ENCODE measurements at regions not wholly inside any gene's neighbourhood (a gene's known extent, or its start where the extent isn't known, plus 50 kb on each side); places are given as distances from the start of the nearest gene placed in this dataset.

DNA sequence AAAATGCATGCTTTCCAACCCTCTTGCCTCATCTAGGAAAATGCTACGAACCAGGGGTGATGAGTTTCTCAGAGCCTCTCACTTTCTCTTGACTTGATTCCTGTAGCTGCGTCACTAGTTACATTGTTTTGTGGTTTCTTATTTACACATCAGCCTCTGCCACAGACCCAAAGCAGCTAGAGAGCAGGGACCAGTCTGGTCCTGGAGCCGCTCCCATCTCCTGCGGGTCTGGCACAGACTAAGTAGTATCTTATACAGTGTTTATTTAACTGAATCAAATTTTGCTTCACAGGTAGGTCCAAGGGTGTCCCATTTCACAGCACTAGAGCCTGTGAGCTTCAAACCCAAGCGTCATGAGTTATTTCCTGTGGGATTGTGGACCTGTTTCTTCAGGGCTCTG is 310.5 kb downstream of the MYCN start:
- TF ChIP-seq, protein P1, sequence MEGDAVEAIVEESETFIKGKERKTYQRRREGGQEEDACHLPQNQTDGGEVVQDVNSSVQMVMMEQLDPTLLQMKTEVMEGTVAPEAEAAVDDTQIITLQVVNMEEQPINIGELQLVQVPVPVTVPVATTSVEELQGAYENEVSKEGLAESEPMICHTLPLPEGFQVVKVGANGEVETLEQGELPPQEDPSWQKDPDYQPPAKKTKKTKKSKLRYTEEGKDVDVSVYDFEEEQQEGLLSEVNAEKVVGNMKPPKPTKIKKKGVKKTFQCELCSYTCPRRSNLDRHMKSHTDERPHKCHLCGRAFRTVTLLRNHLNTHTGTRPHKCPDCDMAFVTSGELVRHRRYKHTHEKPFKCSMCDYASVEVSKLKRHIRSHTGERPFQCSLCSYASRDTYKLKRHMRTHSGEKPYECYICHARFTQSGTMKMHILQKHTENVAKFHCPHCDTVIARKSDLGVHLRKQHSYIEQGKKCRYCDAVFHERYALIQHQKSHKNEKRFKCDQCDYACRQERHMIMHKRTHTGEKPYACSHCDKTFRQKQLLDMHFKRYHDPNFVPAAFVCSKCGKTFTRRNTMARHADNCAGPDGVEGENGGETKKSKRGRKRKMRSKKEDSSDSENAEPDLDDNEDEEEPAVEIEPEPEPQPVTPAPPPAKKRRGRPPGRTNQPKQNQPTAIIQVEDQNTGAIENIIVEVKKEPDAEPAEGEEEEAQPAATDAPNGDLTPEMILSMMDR (conservative IDR thresholded peaks at IDR 0.05; ENCODE audit: low read length), result no peak
- no peak for TF ChIP-seq EZH2phosphoT487 (IDR thresholded peaks at IDR 0.05; ENCODE audit: borderline replicate concordance)
